ENCODE measurements at regions not wholly inside any gene's neighbourhood (a gene's known extent, or its start where the extent isn't known, plus 50 kb on each side); places are given as distances from the start of the nearest gene placed in this dataset.

GRCh38 chr15:35863655-35864054 lies 317.7 kb upstream of the DPH6 start (continued):
- TF ChIP-seq CTCF (tag by site-specific recombination; IDR thresholded peaks at IDR 0.05) (no peak), ZNF530 (tag by site-specific recombination; IDR thresholded peaks at IDR 0.05; ENCODE audit: low read depth) (no peak), INSM2 (tag by site-specific recombination; IDR thresholded peaks at IDR 0.05) (no peak), REPIN1 (tag by site-specific recombination; IDR thresholded peaks at IDR 0.05; ENCODE audit: low read depth) (no peak), ZNF121 (tag by site-specific recombination; IDR thresholded peaks at IDR 0.05) (no peak), ZNF571 (tag by site-specific recombination; IDR thresholded peaks at IDR 0.05) (no peak), KLF10 (tag by site-specific recombination; IDR thresholded peaks at IDR 0.05) (no peak), ZNF510 (tag by site-specific recombination; IDR thresholded peaks at IDR 0.05; ENCODE audit: insufficient replicate concordance) (no peak), ZNF169 (tag by site-specific recombination; IDR thresholded peaks at IDR 0.05) (no peak), GLI2 (tag by site-specific recombination; IDR thresholded peaks at IDR 0.05; ENCODE audit: borderline replicate concordance, low read depth) (no peak)
- TF ChIP-seq, protein P1, sequence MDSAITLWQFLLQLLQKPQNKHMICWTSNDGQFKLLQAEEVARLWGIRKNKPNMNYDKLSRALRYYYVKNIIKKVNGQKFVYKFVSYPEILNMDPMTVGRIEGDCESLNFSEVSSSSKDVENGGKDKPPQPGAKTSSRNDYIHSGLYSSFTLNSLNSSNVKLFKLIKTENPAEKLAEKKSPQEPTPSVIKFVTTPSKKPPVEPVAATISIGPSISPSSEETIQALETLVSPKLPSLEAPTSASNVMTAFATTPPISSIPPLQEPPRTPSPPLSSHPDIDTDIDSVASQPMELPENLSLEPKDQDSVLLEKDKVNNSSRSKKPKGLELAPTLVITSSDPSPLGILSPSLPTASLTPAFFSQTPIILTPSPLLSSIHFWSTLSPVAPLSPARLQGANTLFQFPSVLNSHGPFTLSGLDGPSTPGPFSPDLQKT (IDR thresholded peaks at IDR 0.05; ENCODE audit: borderline replicate concordance, low read depth, low read length) = no peak
- TF ChIP-seq, protein P2, sequence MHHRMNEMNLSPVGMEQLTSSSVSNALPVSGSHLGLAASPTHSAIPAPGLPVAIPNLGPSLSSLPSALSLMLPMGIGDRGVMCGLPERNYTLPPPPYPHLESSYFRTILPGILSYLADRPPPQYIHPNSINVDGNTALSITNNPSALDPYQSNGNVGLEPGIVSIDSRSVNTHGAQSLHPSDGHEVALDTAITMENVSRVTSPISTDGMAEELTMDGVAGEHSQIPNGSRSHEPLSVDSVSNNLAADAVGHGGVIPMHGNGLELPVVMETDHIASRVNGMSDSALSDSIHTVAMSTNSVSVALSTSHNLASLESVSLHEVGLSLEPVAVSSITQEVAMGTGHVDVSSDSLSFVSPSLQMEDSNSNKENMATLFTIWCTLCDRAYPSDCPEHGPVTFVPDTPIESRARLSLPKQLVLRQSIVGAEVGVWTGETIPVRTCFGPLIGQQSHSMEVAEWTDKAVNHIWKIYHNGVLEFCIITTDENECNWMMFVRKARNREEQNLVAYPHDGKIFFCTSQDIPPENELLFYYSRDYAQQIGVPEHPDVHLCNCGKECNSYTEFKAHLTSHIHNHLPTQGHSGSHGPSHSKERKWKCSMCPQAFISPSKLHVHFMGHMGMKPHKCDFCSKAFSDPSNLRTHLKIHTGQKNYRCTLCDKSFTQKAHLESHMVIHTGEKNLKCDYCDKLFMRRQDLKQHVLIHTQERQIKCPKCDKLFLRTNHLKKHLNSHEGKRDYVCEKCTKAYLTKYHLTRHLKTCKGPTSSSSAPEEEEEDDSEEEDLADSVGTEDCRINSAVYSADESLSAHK (tag by site-specific recombination; IDR thresholded peaks at IDR 0.05) = no peak
- TF ChIP-seq, protein P3, sequence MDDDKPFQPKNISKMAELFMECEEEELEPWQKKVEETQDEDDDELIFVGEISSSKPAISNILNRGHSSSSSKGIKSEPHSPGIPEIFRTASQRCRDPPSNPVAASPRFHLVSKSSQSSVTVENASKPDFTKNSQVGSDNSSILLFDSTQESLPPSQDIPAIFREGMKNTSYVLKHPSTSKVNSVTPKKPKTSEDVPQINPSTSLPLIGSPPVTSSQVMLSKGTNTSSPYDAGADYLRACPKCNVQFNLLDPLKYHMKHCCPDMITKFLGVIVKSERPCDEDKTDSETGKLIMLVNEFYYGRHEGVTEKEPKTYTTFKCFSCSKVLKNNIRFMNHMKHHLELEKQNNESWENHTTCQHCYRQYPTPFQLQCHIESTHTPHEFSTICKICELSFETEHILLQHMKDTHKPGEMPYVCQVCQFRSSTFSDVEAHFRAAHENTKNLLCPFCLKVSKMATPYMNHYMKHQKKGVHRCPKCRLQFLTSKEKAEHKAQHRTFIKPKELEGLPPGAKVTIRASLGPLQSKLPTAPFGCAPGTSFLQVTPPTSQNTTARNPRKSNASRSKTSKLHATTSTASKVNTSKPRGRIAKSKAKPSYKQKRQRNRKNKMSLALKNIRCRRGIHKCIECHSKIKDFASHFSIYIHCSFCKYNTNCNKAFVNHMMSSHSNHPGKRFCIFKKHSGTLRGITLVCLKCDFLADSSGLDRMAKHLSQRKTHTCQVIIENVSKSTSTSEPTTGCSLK (tag by site-specific recombination; IDR thresholded peaks at IDR 0.05) = no peak

GRCh38 chr15:35867356-35867755 lies 321.4 kb upstream of the DPH6 start:
- no peaks in the 10 kb centered on the region for H3K4me1 ChIP-seq (ENCODE audit: control insufficient read depth, insufficient read depth, low read length)
- H3K4me3 ChIP-seq (ENCODE audit: low read depth, low read length) = no peak overlapping the region
- POLR2A ChIA-PET = no interaction called here
- CTCF ChIA-PET = interaction anchor here (0.6 to 1.3 kb wide), 2 partner anchors 24 to 1846 kb away, joined by 3 read pairs; no protein-coding TSS in a partner anchor
- H3K36me3 ChIP-seq (ENCODE audit: control insufficient read depth in 2 of 2, insufficient read depth in 1 of 2, low read length in 2 of 2) = no peaks in the 10 kb centered on the region
- no peak overlapping the region for H3K27ac ChIP-seq (ENCODE audit: extremely low read depth, low read depth, low read length)
- TF ChIP-seq HOXD13 (CRISPR knock-in tag; IDR thresholded peaks at IDR 0.05; ENCODE audit: borderline replicate concordance) = no peak
- TF ChIP-seq, protein P4, sequence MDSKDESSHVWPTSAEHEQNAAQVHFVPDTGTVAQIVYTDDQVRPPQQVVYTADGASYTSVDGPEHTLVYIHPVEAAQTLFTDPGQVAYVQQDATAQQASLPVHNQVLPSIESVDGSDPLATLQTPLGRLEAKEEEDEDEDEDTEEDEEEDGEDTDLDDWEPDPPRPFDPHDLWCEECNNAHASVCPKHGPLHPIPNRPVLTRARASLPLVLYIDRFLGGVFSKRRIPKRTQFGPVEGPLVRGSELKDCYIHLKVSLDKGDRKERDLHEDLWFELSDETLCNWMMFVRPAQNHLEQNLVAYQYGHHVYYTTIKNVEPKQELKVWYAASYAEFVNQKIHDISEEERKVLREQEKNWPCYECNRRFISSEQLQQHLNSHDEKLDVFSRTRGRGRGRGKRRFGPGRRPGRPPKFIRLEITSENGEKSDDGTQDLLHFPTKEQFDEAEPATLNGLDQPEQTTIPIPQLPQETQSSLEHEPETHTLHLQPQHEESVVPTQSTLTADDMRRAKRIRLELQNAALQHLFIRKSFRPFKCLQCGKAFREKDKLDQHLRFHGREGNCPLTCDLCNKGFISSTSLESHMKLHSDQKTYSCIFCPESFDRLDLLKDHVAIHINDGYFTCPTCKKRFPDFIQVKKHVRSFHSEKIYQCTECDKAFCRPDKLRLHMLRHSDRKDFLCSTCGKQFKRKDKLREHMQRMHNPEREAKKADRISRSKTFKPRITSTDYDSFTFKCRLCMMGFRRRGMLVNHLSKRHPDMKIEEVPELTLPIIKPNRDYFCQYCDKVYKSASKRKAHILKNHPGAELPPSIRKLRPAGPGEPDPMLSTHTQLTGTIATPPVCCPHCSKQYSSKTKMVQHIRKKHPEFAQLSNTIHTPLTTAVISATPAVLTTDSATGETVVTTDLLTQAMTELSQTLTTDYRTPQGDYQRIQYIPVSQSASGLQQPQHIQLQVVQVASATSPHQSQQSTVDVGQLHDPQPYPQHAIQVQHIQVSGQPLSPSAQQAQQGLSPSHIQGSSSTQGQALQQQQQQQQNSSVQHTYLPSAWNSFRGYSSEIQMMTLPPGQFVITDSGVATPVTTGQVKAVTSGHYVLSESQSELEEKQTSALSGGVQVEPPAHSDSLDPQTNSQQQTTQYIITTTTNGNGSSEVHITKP (tag by site-specific recombination; IDR thresholded peaks at IDR 0.05) = peak; percentile 28; the same call in 1 of the 2 replicates
- no peak for TF ChIP-seq ZNF140 (tag by site-specific recombination; IDR thresholded peaks at IDR 0.05)
- H3K9me3 ChIP-seq (ENCODE audit: control insufficient read depth, insufficient read depth, low read depth, low read length) = no peaks in the 10 kb centered on the region

Measured in HEK293 (cell line).